Liver (tissue), 8 donors: ENCODE measurements at regions not wholly inside any gene's neighbourhood (a gene's known extent, or its start where the extent isn't known, plus 50 kb on each side); places are given as distances from the start of the nearest gene placed in this dataset.

Experiments used
- DNase-seq: peaks from one replicate; pipeline ENCODE4 v3.0.0-alpha.2; 2017; ENCODE audit warnings: low spot score
- H3K27ac ChIP-seq, 2 donors: one replicate each; pipeline ENCODE4 v1.7.0; 2013; ENCODE audit warnings: inconsistent platforms in 2 of 2, low read length in 2 of 2, control low read depth in 1 of 2, low read depth in 1 of 2, mild to moderate bottlenecking in 1 of 2
- H3K27me3 ChIP-seq, 4 donors: one replicate each; pipeline versions ENCODE4 v1.6.1 to v1.7.0; 2013; ENCODE audit warnings: low read length in 3 of 4, inconsistent platforms in 1 of 4, mild to moderate bottlenecking in 1 of 4, moderate library complexity in 1 of 4; ENCODE audit not compliant: control insufficient read depth in 4 of 4, insufficient read depth in 4 of 4
- H3K36me3 ChIP-seq, 4 donors: one replicate each; pipeline versions ENCODE4 v1.6.1 to v1.7.0; 2013; ENCODE audit warnings: low read length in 3 of 4, mild to moderate bottlenecking in 3 of 4, low read depth in 1 of 4, moderate library complexity in 1 of 4; ENCODE audit not compliant: control insufficient read depth in 4 of 4, insufficient read depth in 3 of 4
- H3K4me1 ChIP-seq, 4 donors: one replicate each; pipeline versions ENCODE4 v1.6.1 to v1.7.0; 2013; ENCODE audit warnings: low read length in 3 of 4, mild to moderate bottlenecking in 3 of 4, moderate library complexity in 1 of 4; ENCODE audit not compliant: control insufficient read depth in 4 of 4, insufficient read depth in 4 of 4
- H3K4me3 ChIP-seq, 3 donors: one replicate each; pipeline versions ENCODE4 v1.6.1 to v1.7.0; 2013; ENCODE audit warnings: low read length in 3 of 3, control low read depth in 1 of 3, low read depth in 1 of 3, mild to moderate bottlenecking in 1 of 3
- H3K9ac ChIP-seq, 2 donors: one replicate each; pipeline ENCODE4 v1.7.0; 2013; ENCODE audit warnings: low read length in 2 of 2, mild to moderate bottlenecking in 2 of 2, moderate library complexity in 2 of 2, control low read depth in 1 of 2, low read depth in 1 of 2
- H3K9me3 ChIP-seq, 4 donors: one replicate each; pipeline versions ENCODE4 v1.6.1 to v1.7.0; 2013; ENCODE audit warnings: low read length in 3 of 4; ENCODE audit not compliant: control insufficient read depth in 4 of 4
- ATF3 ChIP-seq: IDR thresholded peaks from 2 replicates; pipeline ENCODE4 v1.6.1; 2016; ENCODE audit warnings: antibody characterized with exemption
- CTCF ChIP-seq: fragments of 150-350 bp; IDR thresholded peaks from 2 replicates; pipeline ENCODE4 v1.5.1; 2017; ENCODE audit warnings: improper control_type of control experiment, low read depth, low read length; ENCODE audit not compliant: missing input control
- EGR1 ChIP-seq, 2 donors: IDR thresholded peaks; 2 replicates each; pipeline ENCODE4 v1.6.1; 2016 to 2018; ENCODE audit warnings: antibody characterized with exemption in 2 of 2, low read depth in 2 of 2
- FOXA1 ChIP-seq: IDR thresholded peaks from 2 replicates; pipeline ENCODE4 v1.6.1; 2016; ENCODE audit warnings: antibody characterized with exemption
- FOXA2 ChIP-seq: IDR thresholded peaks from 2 replicates; pipeline ENCODE4 v1.6.1; 2016; ENCODE audit warnings: antibody characterized with exemption
- GABPA ChIP-seq, 2 donors: IDR thresholded peaks in 1 of 2; conservative IDR thresholded peaks in 1 of 2; 2 replicates each; pipeline ENCODE4 v1.6.1; 2016; ENCODE audit warnings: antibody characterized with exemption in 2 of 2, mild to moderate bottlenecking in 1 of 2, moderate library complexity in 1 of 2
- HNF4A ChIP-seq, 2 donors: conservative IDR thresholded peaks; 2 replicates each; pipeline ENCODE4 v1.6.1; 2016; ENCODE audit warnings: antibody characterized with exemption in 2 of 2, mild to moderate bottlenecking in 2 of 2
- HNF4G ChIP-seq: IDR thresholded peaks from 2 replicates; pipeline ENCODE4 v1.6.1; 2016; ENCODE audit warnings: antibody characterized with exemption
- JUND ChIP-seq, 2 donors: IDR thresholded peaks; 2 replicates each; pipeline ENCODE4 v1.6.1; 2016; ENCODE audit warnings: antibody characterized with exemption in 2 of 2
- MAX ChIP-seq: IDR thresholded peaks from 2 replicates; pipeline ENCODE4 v1.6.1; 2016; ENCODE audit warnings: antibody characterized with exemption
- NR2F2 ChIP-seq: IDR thresholded peaks from 2 replicates; pipeline ENCODE4 v1.6.1; 2016; ENCODE audit warnings: antibody characterized with exemption
- RAD21 ChIP-seq, 2 donors: IDR thresholded peaks; 2 replicates each; pipeline ENCODE4 v1.6.1; 2016; ENCODE audit warnings: antibody characterized with exemption in 2 of 2, mild to moderate bottlenecking in 2 of 2
- REST ChIP-seq: IDR thresholded peaks from 2 replicates; pipeline ENCODE4 v1.6.1; 2016; ENCODE audit warnings: antibody characterized with exemption, mild to moderate bottlenecking
- SP1 ChIP-seq: IDR thresholded peaks from 2 replicates; pipeline ENCODE4 v1.6.1; 2018; ENCODE audit warnings: antibody characterized with exemption, mild to moderate bottlenecking
- TAF1 ChIP-seq: conservative IDR thresholded peaks from 2 replicates; pipeline ENCODE4 v1.6.1; 2016; ENCODE audit warnings: antibody characterized with exemption, mild to moderate bottlenecking
- YY1 ChIP-seq: IDR thresholded peaks from 2 replicates; pipeline ENCODE4 v1.6.1; 2016; ENCODE audit warnings: antibody characterized with exemption, mild to moderate bottlenecking
- WGBS: extraction: QIAGEN DNeasy Blood & Tissue Kit; methylation state at CpG from one replicate; pipeline ENCODE4 v1.1.7; 2013; 5-methylcytosine and 5-hydroxymethylcytosine counted together
- donor health status: healthy.
- donor health status: healthy.
- donor health status: healthy.
- donor health status: healthy.
- donor health status: healthy.

- no peak for TF ChIP-seq CTCF
- TF ChIP-seq RAD21 (IDR thresholded peaks at IDR 0.05) = no peak
Measured at GRCh38 chr15:70409388-70409787, 311.7 kb upstream of the TLE3 start (continued).

GRCh38 chr15:70407955-70408354 is 310.2 kb upstream of the TLE3 start:
- Histone ChIP-seq H3K4me3 (no peak overlapping the region), H3K9me3 (peaks cover 0 to 4% (median 0%) of the 10 kb centered on the region in 4 donors), H3K36me3 (no peaks in the 10 kb centered on the region), H3K4me1 (peaks cover 2 to 17% (median 11%) of the 10 kb centered on the region in 4 donors), H3K27ac (no peak overlapping the region), H3K27me3 (no peaks in the 10 kb centered on the region), H3K9ac (no peak overlapping the region)
- TF ChIP-seq MAX = no peak
- TF ChIP-seq YY1 = no peak
- no peak for TF ChIP-seq HNF4A (conservative IDR thresholded peaks at IDR 0.05)
- 86% methylated on average over 1 of the region's 1 CpG for WGBS
- no peak for DNase-seq

GRCh38 chr15:70407336-70407670 is 309.6 kb upstream of the TLE3 start:
- H3K27me3 ChIP-seq = no peaks in the 10 kb centered on the region
- peak overlapping the region; percentile 48 to 57 for H3K27ac ChIP-seq
- TF ChIP-seq EGR1 (IDR thresholded peaks at IDR 0.05; ENCODE audit: low read depth in 2 of 2) (no peak), HNF4G (no peak)
- peaks cover 0 to 4% (median 0%) of the 10 kb centered on the region in 4 donors for H3K9me3 ChIP-seq
- no peak for DNase-seq
- no peak overlapping the region for H3K9ac ChIP-seq
- H3K4me1 ChIP-seq = peaks cover 2 to 17% (median 11%) of the 10 kb centered on the region in 4 donors
- H3K4me3 ChIP-seq = no peak overlapping the region
- WGBS = 87% methylated on average over 7 of the region's 7 CpGs
- no peaks in the 10 kb centered on the region for H3K36me3 ChIP-seq

GRCh38 chr15:70406617-70407335 is 309.1 kb upstream of the TLE3 start:
- DNase-seq = no peak
- TF ChIP-seq HNF4A (conservative IDR thresholded peaks at IDR 0.05) (peak; percentile 56 to 67), JUND (IDR thresholded peaks at IDR 0.05) (peak in 1 of 2 donors; percentile 54), TAF1 (no peak), CTCF (no peak), ATF3 (no peak), GABPA (IDR thresholded peaks at IDR 0.05 in 1 of 2, conservative IDR thresholded peaks at IDR 0.05 in 1 of 2) (no peak), SP1 (peak; percentile 42), REST (no peak), FOXA2 (peak; percentile 35), MAX (peak; percentile 33), RAD21 (IDR thresholded peaks at IDR 0.05) (peak; percentile 30 to 41), HNF4G (peak; percentile 19), NR2F2 (no peak), EGR1 (IDR thresholded peaks at IDR 0.05; ENCODE audit: low read depth in 2 of 2) (no peak), FOXA1 (no peak)

More at GRCh38 chr15:70406617-70407335, 309.1 kb upstream of the TLE3 start:
- Histone ChIP-seq H3K9ac (no peak overlapping the region), H3K9me3 (peaks cover 0 to 4% (median 0%) of the 10 kb centered on the region in 4 donors), H3K36me3 (no peaks in the 10 kb centered on the region), H3K4me1 (peaks cover 2 to 17% (median 11%) of the 10 kb centered on the region in 4 donors), H3K4me3 (no peak overlapping the region), H3K27ac (peak overlapping the region; percentile 48 to 57), H3K27me3 (no peaks in the 10 kb centered on the region)
- WGBS = 71% methylated on average over 10 of the region's 10 CpGs
